Neural progenitor cell (in vitro differentiated cells): ENCODE measurements at regions not wholly inside any gene's neighbourhood (a gene's known extent, or its start where the extent isn't known, plus 50 kb on each side); places are given as distances from the start of the nearest gene placed in this dataset.

ENCODE experiments used
- EZH2 ChIP-seq: fragments of 200-600 bp; sonication (generic); IDR thresholded peaks from 2 replicates; pipeline ENCODE4 v1.6.1; 2017; ENCODE audit warnings: antibody characterized with exemption, mild to moderate bottlenecking, moderate library complexity
- EZH2phosphoT487 ChIP-seq: fragments of 200-600 bp; sonication (generic); IDR thresholded peaks from 2 replicates; pipeline ENCODE4 v1.6.1; 2017; ENCODE audit warnings: antibody characterized with exemption
- TF ChIP-seq, protein P1 (sequence below): fragments of 200-600 bp; sonication (generic); IDR thresholded peaks from 2 replicates; pipeline ENCODE4 v1.5.1; 2017; ENCODE audit warnings: antibody characterized with exemption, mild to moderate bottlenecking

DNA sequence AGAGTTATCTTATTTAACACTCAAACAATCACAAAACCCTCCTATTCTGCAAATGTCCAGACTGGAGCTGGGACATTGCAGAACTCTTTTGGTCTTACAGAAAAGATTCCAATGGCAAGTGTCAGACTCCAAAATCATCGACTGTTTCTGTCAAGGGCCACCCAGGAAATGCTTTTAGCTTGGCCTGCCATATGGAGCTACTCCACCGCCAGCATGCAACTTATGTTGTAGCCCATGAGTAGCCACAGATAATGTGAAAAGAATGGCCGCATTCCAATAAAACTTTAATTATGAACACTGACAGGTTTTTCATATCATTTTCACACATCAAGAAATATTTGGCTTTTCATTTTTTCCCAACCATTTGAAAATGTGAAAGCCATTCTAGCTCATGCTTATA, 57.5 kb downstream of the SYNE3 start:
- TF ChIP-seq, protein P1, sequence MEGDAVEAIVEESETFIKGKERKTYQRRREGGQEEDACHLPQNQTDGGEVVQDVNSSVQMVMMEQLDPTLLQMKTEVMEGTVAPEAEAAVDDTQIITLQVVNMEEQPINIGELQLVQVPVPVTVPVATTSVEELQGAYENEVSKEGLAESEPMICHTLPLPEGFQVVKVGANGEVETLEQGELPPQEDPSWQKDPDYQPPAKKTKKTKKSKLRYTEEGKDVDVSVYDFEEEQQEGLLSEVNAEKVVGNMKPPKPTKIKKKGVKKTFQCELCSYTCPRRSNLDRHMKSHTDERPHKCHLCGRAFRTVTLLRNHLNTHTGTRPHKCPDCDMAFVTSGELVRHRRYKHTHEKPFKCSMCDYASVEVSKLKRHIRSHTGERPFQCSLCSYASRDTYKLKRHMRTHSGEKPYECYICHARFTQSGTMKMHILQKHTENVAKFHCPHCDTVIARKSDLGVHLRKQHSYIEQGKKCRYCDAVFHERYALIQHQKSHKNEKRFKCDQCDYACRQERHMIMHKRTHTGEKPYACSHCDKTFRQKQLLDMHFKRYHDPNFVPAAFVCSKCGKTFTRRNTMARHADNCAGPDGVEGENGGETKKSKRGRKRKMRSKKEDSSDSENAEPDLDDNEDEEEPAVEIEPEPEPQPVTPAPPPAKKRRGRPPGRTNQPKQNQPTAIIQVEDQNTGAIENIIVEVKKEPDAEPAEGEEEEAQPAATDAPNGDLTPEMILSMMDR, result no peak
- TF ChIP-seq EZH2phosphoT487, result no peak
- TF ChIP-seq EZH2, result no peak
